Ovary (tissue), 7 donors: ENCODE measurements at regions not wholly inside any gene's neighbourhood (a gene's known extent, or its start where the extent isn't known, plus 50 kb on each side); places are given as distances from the start of the nearest gene placed in this dataset.

Source experiments
- DNase-seq, 5 donors: peaks; one replicate each; pipeline ENCODE4 v3.0.0-alpha.2; 2019 to 2020
- H3K27ac ChIP-seq, 2 donors: fragments of 200-600 bp; one replicate each; pipeline versions ENCODE4 v1.5.1 to v1.8.0; 2019 to 2022
- H3K27me3 ChIP-seq: fragments of 200-600 bp; one replicate; pipeline ENCODE4 v1.8.0; 2022
- H3K36me3 ChIP-seq: fragments of 200-600 bp; sonication (generic); one replicate; pipeline ENCODE4 v1.5.1; 2019
- H3K4me1 ChIP-seq: one replicate; pipeline ENCODE4 v1.8.1; 2013; ENCODE audit warnings: mild to moderate bottlenecking, moderate library complexity; ENCODE audit not compliant: insufficient read depth
- H3K4me3 ChIP-seq: fragments of 200-600 bp; sonication (generic); one replicate; pipeline ENCODE4 v1.5.1; 2017
- H3K9me3 ChIP-seq, 2 donors: fragments of 200-600 bp in 1 of 2; sonication (generic) in 1 of 2; one replicate each; pipeline versions ENCODE4 v1.5.1 to v1.8.1; 2013 to 2019; ENCODE audit warnings: mild to moderate bottlenecking in 1 of 2, moderate library complexity in 1 of 2
- EP300 ChIP-seq: sonication (generic); formaldehyde crosslinking; IDR thresholded peaks from one replicate; pipeline ENCODE4 v1.6.1; 2017; ENCODE audit warnings: antibody characterized with exemption
- POLR2A ChIP-seq: fragments of 450-650 bp; IDR thresholded peaks from one replicate; pipeline ENCODE4 v1.6.1; 2017; ENCODE audit warnings: antibody characterized with exemption, mild to moderate bottlenecking, moderate library complexity
- WGBS, 3 donors: extraction: QIAGEN DNeasy Blood & Tissue Kit in 1 of 3; methylation state at CpG; one replicate each; pipeline versions ENCODE4 v1.1.5 to v1.1.7; 2013 to 2017; 5-methylcytosine and 5-hydroxymethylcytosine counted together
- intact Hi-C, 4 donors: fragments of 100-400 bp; cut with DNase I; formaldehyde crosslinking; loops; one replicate each; pipeline versions ENCODE4 v1.11.0 to v1.15.1; 2022 to 2023
- TF ChIP-seq, protein P1 (sequence below), 3 donors: fragments of 450-650 bp in 2 of 3; fragments of 200-600 bp in 1 of 3; IDR thresholded peaks; one replicate each; pipeline versions ENCODE4 v1.5.1 to v1.8.0; 2016 to 2022; ENCODE audit warnings: antibody characterized with exemption in 3 of 3, mild to moderate bottlenecking in 1 of 3
- donor health status: DM: no; HTN: no; CAD: no; lungs with moderate emphysema.
- donor health status: DM: no; HTN: no; CAD: no.
- donor health status: Bipolar disorder and iron deficiency.
- donor health status: DM: no; HTN: no; CAD: no.
- donor health status: DM: yes; HTN: yes; CAD: no.

DNA sequence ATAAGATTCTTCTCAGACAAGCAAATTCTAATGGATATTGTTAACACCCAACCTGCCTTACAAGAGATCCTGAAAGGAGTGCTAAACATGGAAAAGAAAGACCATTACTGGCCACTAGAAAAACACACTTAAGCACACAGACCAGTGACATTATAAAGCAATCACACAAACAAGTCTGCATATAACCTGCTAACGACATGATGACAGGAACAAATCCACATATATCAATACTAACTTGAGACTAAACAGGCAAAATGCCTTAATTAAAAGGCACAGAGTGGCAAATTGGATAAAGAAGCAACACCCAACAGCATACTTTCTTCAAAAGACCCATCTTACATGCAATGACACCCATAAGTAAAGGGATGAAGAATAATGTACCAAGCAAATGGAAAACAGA, 100.5 kb upstream of the PCDH18 start:
- TF ChIP-seq, protein P1, sequence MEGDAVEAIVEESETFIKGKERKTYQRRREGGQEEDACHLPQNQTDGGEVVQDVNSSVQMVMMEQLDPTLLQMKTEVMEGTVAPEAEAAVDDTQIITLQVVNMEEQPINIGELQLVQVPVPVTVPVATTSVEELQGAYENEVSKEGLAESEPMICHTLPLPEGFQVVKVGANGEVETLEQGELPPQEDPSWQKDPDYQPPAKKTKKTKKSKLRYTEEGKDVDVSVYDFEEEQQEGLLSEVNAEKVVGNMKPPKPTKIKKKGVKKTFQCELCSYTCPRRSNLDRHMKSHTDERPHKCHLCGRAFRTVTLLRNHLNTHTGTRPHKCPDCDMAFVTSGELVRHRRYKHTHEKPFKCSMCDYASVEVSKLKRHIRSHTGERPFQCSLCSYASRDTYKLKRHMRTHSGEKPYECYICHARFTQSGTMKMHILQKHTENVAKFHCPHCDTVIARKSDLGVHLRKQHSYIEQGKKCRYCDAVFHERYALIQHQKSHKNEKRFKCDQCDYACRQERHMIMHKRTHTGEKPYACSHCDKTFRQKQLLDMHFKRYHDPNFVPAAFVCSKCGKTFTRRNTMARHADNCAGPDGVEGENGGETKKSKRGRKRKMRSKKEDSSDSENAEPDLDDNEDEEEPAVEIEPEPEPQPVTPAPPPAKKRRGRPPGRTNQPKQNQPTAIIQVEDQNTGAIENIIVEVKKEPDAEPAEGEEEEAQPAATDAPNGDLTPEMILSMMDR (IDR thresholded peaks at IDR 0.05) = no peak
- no peak for TF ChIP-seq EP300
- no peak for TF ChIP-seq POLR2A
- Histone ChIP-seq H3K4me1 (no peaks in the 10 kb centered on the region), H3K9me3 (no peaks in the 10 kb centered on the region), H3K27me3 (no peaks in the 10 kb centered on the region), H3K36me3 (no peaks in the 10 kb centered on the region), H3K27ac (no peak overlapping the region), H3K4me3 (no peak overlapping the region)
- 91 to 98% (median 94%) methylated on average over 1 of the region's 1 CpG for WGBS, 3 donors
- intact Hi-C loops = no loop called here
- no peak for DNase-seq

DNA sequence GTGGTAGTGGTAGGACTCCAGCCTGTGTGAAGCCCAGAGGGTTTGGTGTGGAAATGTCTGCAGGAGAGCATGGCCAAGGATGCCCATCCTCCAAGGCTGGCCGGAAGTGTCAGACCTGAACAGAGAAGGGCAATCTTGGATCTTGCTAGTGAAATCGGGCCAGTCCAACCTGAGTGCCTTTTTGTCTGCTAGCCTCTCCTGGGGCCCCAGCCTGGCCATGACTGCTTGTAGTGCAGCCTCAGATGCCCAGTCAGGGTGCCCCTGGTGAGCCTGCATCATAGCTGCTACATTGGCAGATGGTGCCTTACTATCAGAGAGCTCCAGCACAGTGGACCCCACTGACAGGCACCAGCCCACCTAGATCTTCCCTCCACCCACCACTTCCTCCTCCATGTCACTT, 99.3 kb upstream of the PCDH18 start:
- DNase-seq = no peak
- no peaks in the 10 kb centered on the region for H3K9me3 ChIP-seq
- TF ChIP-seq POLR2A (no peak), EP300 (no peak)
- TF ChIP-seq, protein P1 (IDR thresholded peaks at IDR 0.05) = no peak
- no peaks in the 10 kb centered on the region for H3K4me1 ChIP-seq
- H3K36me3 ChIP-seq = no peaks in the 10 kb centered on the region
- H3K4me3 ChIP-seq = no peak overlapping the region
- no peaks in the 10 kb centered on the region for H3K27me3 ChIP-seq
- H3K27ac ChIP-seq = no peak overlapping the region
- WGBS, 3 donors = 94 to 100% (median 99%) methylated on average over 2 of the region's 2 CpGs
- intact Hi-C loops = no loop called here

DNA sequence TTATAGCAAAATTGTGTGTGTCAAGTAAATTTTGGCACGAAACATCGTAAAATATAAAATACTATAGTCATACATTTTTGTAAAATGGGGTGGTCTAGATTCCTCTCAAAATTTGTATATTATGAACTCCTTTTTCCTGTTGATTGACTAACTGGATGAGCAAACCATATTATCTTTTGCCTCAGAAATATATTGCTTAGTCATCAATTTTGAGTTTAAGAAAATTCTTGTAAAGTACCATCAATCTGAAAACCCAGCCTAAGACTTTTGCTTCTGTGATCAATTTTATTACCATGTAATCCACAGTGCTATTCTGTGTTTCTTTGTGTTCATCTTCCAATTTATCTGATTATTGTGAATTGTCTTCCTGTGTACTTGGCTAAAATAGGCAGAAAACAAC, 98.0 kb upstream of the PCDH18 start:
- Histone ChIP-seq H3K36me3 (no peaks in the 10 kb centered on the region), H3K4me3 (no peak overlapping the region), H3K4me1 (no peaks in the 10 kb centered on the region), H3K27me3 (no peaks in the 10 kb centered on the region), H3K9me3 (no peaks in the 10 kb centered on the region), H3K27ac (no peak overlapping the region)
- TF ChIP-seq POLR2A (no peak), EP300 (no peak)
- TF ChIP-seq, protein P1 (IDR thresholded peaks at IDR 0.05) = no peak
- 97 to 100% (median 99%) methylated on average over 2 of the region's 2 CpGs for WGBS, 3 donors
- no peak for DNase-seq
- intact Hi-C loops = no loop called here

DNA sequence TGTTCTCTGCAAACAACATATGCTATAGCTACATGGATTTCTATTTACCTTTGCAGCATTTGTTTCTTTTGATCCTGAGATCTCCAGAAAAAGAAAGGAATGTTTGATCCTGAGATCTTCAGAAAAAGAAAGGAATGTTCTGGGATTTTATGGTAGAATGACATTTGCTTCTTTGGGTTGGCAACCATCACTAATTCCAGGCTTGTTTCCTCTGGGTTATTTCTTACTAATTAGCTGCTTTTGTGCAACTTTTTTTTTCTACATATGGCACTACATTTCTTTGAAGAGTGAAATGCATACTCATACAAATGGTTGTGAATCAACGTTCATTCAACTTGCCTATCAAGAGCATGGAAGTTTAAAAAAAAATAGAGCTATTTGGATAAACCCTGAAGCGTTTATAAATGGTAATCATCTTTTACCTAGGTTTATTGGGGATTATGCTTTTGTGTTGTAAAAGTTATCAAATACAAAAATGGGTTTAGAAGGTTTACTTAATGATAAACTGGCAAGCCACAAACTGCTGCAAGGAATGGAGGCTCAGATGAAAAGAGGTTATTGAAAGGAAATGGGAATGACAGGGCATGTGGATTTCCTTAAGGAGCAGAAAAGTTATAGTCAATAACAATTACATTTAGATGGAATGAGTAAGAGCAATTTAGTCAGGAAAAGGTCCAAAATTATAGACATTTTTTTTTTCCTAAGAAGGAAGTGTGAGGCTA, 95.6 kb upstream of the PCDH18 start:
- Histone ChIP-seq H3K4me1 (no peaks in the 10 kb centered on the region), H3K36me3 (no peaks in the 10 kb centered on the region), H3K9me3 (no peaks in the 10 kb centered on the region), H3K27me3 (no peaks in the 10 kb centered on the region), H3K27ac (no peak overlapping the region), H3K4me3 (no peak overlapping the region)
- no peak for TF ChIP-seq POLR2A
- 87 to 92% (median 92%) methylated on average over 2 of the region's 2 CpGs for WGBS, 3 donors
- intact Hi-C loops = no loop called here
- no peak for DNase-seq

DNA sequence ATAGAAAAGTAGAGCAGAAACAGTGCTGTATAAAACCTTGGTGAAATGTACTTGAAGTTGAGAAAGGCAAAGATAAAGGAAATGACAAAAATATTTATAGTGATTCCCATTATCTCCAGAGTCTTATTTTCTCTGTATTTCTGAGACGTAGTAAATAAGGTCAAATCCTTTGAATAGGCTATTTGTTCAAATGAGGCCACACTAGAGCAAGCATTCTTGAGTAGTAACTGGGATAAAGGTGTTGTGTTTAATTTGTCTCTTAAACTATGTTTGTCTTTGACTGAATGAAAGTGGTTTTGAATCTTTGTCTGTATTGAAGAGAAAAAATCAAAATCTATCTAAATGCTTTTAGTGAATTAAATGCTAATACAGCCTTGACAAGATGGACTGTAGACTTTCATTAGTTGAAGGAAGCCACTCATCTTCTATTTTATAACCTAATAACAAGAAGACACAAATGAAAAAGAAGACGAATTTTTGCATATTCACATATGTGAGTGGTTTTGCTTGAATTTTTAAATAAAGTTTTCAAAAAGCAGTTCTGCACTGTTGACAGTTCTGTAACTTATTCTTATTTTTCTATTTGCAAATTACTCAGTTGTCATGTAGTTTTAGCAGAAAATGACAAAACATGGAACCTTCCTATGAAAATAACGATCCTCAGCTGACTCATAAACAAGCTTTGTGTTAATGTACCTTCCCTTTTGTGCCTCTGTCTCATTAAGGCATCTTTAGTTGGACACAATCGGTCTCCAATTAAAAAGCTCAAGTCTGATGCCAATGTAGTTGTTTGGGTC, 94.8 kb upstream of the PCDH18 start:
- H3K27me3 ChIP-seq = no peaks in the 10 kb centered on the region
- no peak overlapping the region for H3K4me3 ChIP-seq
- no peak overlapping the region for H3K27ac ChIP-seq
- no peaks in the 10 kb centered on the region for H3K9me3 ChIP-seq
- 85 to 90% (median 87%) methylated on average over 4 of the region's 4 CpGs for WGBS, 3 donors
- no peaks in the 10 kb centered on the region for H3K4me1 ChIP-seq
- intact Hi-C loops = no loop called here
- TF ChIP-seq, protein P1 (IDR thresholded peaks at IDR 0.05) = no peak
- TF ChIP-seq POLR2A (no peak), EP300 (no peak)
- DNase-seq = no peak
- no peaks in the 10 kb centered on the region for H3K36me3 ChIP-seq
